ENCODE measurements at regions not wholly inside any gene's neighbourhood (a gene's known extent, or its start where the extent isn't known, plus 50 kb on each side); places are given as distances from the start of the nearest gene placed in this dataset.
"Not testable (repeated sequence)": the region's sequence is repeated elsewhere in the genome, so short reads cannot be mapped to it uniquely, and the experiment has no call there.

GRCh38 chr11:109957601-109958000 is 135.6 kb upstream of the ZC3H12C start:
- no peak for DNase-seq (ENCODE audit: low spot score)
- TF ChIP-seq CTCF (IDR thresholded peaks at IDR 0.05; ENCODE audit: extremely low read depth, missing control alignments) = no peak

GRCh38 chr11:109958131-109958820 is 134.9 kb upstream of the ZC3H12C start:
- no peak for DNase-seq (ENCODE audit: low spot score)

GRCh38 chr11:109958821-109959166 is 134.4 kb upstream of the ZC3H12C start:
- DNase-seq (ENCODE audit: low spot score) = no peak
- TF ChIP-seq CTCF (IDR thresholded peaks at IDR 0.05; ENCODE audit: extremely low read depth, missing control alignments) = no peak

More at GRCh38 chr11:109958131-109958820, 134.9 kb upstream of the ZC3H12C start:
- no peak for TF ChIP-seq CTCF (IDR thresholded peaks at IDR 0.05; ENCODE audit: extremely low read depth, missing control alignments)

- no peak for TF ChIP-seq CTCF (IDR thresholded peaks at IDR 0.05; ENCODE audit: extremely low read depth, missing control alignments)
- no peak for DNase-seq (ENCODE audit: low spot score)
Observed at GRCh38 chr11:109960831-109961230, 132.4 kb upstream of the ZC3H12C start.

GRCh38 chr11:109961261-109961660 is 131.9 kb upstream of the ZC3H12C start:
- DNase-seq (ENCODE audit: low spot score) = no peak
- TF ChIP-seq CTCF (IDR thresholded peaks at IDR 0.05; ENCODE audit: extremely low read depth, missing control alignments) = no peak

- DNase-seq (ENCODE audit: low spot score) = no peak
- TF ChIP-seq CTCF (IDR thresholded peaks at IDR 0.05; ENCODE audit: extremely low read depth, missing control alignments) = no peak
Observed at GRCh38 chr11:109963101-109963500, 130.1 kb upstream of the ZC3H12C start.

GRCh38 chr11:109964487-109964886 is 128.7 kb upstream of the ZC3H12C start:
- TF ChIP-seq CTCF (IDR thresholded peaks at IDR 0.05; ENCODE audit: extremely low read depth, missing control alignments) = no peak
- no peak for DNase-seq (ENCODE audit: low spot score)

- DNase-seq (ENCODE audit: low spot score) = not testable (repeated sequence)
Observed at GRCh38 chr11:109965445-109965844, 127.7 kb upstream of the ZC3H12C start.

- DNase-seq (ENCODE audit: low spot score) = not testable (repeated sequence)
Observed at GRCh38 chr11:109965926-109966325, 127.3 kb upstream of the ZC3H12C start.

GRCh38 chr11:109967136-109967535 is 126.1 kb upstream of the ZC3H12C start:
- DNase-seq (ENCODE audit: low spot score) = not testable (repeated sequence)

Data from GM20000 (cell line).